H1 (cell line): ENCODE measurements at regions not wholly inside any gene's neighbourhood (a gene's known extent, or its start where the extent isn't known, plus 50 kb on each side); places are given as distances from the start of the nearest gene placed in this dataset.

Experiments
- CHD2 ChIP-seq: IDR thresholded peaks from 2 replicates; pipeline ENCODE4 v1.6.1; 2012; ENCODE audit warnings: low read length, improper control_type of control experiment
- RXRA ChIP-seq: IDR thresholded peaks from 2 replicates; pipeline ENCODE4 v1.6.1; 2011; ENCODE audit warnings: low read depth, mild to moderate bottlenecking, low read length, moderate library complexity; ENCODE audit not compliant: insufficient read depth
- SUZ12 ChIP-seq: fragments of 200-600 bp; sonication (generic); IDR thresholded peaks from 2 replicates; pipeline ENCODE4 v1.6.1; 2012; ENCODE audit warnings: mild to moderate bottlenecking, inconsistent platforms, low read length, moderate library complexity, mixed read lengths

- no peak for TF ChIP-seq SUZ12
- no peak for TF ChIP-seq CHD2
- no peak for TF ChIP-seq RXRA
Observed at GRCh38 chr2:191526953-191527556, 150.9 kb upstream of the NABP1 start (continued).
